ENCODE measurements at regions not wholly inside any gene's neighbourhood (a gene's known extent, or its start where the extent isn't known, plus 50 kb on each side); places are given as distances from the start of the nearest gene placed in this dataset.

GRCh38 chr5:3393920-3394597, 201.6 kb upstream of the IRX1 start (continued):
- TF ChIP-seq BRF2 (IDR thresholded peaks at IDR 0.05; ENCODE audit: borderline replicate concordance, insufficient read depth, insufficient read length) (no peak), PATZ1 (CRISPR knock-in tag; IDR thresholded peaks at IDR 0.05; ENCODE audit: borderline replicate concordance) (no peak), VEZF1 (CRISPR knock-in tag; IDR thresholded peaks at IDR 0.05) (no peak), TAL1 (IDR thresholded peaks at IDR 0.05) (no peak), JUNB (CRISPR knock-in tag; conservative IDR thresholded peaks at IDR 0.05) (no peak), MIER1 (IDR thresholded peaks at IDR 0.05; ENCODE audit: low read depth) (no peak), ZNF140 (CRISPR knock-in tag; IDR thresholded peaks at IDR 0.05) (no peak), HDAC3 (IDR thresholded peaks at IDR 0.05; ENCODE audit: borderline replicate concordance, partially characterized antibody) (no peak), SP2 (IDR thresholded peaks at IDR 0.05; ENCODE audit: extremely low read depth, low read depth, low read length, poor library complexity, severe bottlenecking) (no peak)
